ENCODE measurements at regions not wholly inside any gene's neighbourhood (a gene's known extent, or its start where the extent isn't known, plus 50 kb on each side); places are given as distances from the start of the nearest gene placed in this dataset.

DNA sequence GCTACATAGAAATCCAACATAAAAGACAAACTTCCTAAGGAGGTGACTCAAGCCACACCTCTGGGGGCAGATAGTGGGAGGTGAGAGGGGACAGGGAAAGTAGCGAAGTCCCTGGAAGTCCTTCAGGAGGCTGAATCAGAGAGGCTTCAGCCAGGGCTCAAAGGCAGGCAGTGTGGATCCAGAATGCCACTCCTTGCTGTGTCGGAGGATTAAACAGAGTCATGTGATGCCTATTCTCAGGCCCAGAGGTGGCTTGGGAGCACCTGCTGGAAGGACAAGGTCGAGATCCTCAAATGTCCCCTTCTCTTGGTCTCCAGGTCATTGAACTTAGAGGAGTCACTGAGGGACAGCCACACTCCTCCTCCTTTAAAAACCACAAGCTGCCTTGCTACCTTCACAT lies 391.1 kb downstream of the SOX9 start:
- TF ChIP-seq, protein P1, sequence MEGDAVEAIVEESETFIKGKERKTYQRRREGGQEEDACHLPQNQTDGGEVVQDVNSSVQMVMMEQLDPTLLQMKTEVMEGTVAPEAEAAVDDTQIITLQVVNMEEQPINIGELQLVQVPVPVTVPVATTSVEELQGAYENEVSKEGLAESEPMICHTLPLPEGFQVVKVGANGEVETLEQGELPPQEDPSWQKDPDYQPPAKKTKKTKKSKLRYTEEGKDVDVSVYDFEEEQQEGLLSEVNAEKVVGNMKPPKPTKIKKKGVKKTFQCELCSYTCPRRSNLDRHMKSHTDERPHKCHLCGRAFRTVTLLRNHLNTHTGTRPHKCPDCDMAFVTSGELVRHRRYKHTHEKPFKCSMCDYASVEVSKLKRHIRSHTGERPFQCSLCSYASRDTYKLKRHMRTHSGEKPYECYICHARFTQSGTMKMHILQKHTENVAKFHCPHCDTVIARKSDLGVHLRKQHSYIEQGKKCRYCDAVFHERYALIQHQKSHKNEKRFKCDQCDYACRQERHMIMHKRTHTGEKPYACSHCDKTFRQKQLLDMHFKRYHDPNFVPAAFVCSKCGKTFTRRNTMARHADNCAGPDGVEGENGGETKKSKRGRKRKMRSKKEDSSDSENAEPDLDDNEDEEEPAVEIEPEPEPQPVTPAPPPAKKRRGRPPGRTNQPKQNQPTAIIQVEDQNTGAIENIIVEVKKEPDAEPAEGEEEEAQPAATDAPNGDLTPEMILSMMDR (IDR thresholded peaks at IDR 0.05): no peak

DNA sequence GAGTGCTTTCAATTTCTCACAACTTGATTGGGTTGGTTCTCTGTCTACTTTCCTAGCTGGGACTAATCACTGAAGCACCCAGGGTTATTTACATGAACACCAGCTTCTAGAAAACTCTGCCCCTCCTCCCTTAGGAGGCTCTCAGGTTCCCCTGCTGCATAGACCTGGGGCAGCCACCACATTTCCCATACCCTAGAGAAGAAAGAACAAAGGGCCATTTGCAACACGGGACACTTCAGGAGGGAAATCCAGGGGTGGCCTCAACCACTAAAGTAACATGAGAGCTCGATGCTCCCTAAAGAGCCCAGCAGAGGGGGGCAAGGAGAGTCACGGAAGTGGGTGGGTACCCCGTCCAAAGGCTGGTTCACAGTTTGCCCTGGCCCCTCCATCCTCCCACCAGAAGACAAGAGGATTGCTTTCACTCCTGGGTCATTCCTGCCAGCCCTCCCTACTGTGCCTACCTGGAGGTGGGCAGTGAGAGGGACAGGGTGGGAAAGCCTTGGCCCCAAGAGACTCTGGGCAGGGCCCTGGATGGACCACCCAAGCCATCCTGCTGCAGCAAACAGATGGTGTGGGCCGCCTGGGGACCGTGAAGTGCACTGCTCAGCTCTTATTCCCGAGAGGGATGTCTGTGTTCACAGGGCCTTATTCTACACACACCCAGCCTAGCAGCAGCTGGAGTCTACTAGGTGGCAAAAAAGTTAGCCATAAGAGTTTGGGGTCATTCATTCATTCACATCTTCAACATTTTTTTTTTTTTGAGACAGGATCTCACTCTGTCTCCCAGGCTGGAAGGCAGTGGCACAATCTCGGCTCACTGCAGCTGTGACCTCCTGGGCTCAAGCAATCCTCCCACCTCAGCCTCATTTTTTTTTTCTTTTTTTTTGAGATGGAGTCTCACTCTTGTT lies 392.1 kb downstream of the SOX9 start:
- TF ChIP-seq, protein P1 (IDR thresholded peaks at IDR 0.05): no peak

DNA sequence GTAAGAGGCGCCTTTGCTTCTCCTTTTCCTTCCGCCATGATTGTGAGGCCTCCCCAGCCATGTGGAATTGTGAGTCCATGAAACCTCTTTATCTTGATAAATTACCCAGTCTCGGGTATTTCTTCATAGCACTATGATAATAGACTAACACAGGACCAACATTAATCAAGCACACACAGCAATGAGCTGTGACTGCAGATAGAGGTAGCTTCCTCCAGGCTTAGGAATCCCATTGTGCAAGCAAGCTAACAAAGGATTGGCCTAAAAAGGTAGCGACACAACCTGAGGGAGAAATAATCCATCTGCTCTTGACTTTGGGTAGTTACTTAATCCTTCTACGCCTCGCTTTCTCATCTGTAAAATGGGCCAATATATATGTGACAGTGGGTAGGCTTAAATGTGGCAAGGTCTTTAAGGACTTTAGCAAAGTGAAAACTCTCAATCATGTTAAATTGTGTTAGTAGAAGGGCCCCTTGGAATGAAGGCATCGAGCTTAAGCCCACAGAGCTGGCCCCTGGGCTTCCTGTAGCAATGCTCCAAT lies 393.6 kb downstream of the SOX9 start:
- TF ChIP-seq, protein P1 (IDR thresholded peaks at IDR 0.05): no peak

DNA sequence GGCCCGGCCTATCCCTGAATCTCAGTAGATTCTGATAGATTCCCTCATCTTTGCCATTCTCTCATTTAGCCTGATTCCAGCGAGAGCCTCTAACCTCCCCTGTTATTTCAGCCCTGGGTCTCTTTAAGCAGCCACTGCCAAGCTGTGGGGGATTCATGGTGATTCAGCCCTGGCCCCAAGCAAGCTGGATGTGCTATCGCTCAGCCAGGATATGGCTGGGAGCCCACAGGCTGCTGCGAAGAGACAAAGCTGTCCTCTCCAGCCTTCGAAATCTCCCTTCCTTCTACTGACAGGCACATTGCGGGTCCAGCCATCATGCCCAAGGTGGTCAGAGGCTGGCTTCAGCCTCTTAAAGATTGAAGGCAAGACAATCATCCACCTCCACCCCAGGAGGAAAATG lies 394.1 kb downstream of the SOX9 start:
- TF ChIP-seq, protein P1 (IDR thresholded peaks at IDR 0.05): no peak

DNA sequence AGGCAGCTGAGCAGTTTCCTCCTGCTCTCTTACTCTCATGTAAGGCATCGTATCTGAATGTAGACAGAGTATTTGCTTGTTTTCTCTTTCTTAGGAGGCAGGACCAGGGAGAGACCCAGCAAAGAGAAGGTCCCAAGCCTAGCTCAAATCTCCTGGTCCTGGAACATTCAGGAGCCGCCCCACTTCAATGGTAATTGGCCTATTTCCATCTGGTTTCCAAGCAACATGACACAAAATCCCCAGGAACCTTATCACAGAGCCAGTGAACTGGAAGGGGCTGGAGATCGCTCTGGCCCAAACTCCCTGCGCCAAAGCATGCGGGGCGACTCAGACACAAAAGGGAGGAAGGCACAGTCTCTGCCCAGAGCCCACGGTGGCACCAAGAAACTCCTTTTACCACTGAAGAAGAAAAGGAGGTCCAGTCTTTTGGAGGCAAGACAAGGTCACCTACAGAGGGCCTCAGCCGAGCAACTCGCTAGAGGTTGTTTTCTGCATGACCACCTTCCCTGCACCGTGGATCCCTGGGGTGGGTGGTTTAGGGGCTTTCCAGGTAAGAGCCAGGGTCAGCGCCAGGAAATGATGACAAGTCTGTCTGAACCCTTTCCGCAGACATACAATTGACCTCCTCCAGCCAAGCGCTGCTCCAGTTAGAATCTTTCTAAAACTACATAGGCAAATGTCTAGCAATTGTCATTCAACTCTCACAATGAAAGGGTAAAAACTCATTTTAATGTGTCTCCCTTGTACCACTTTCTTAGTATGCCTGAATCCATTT lies 394.7 kb downstream of the SOX9 start:
- TF ChIP-seq, protein P1 (IDR thresholded peaks at IDR 0.05): no peak

DNA sequence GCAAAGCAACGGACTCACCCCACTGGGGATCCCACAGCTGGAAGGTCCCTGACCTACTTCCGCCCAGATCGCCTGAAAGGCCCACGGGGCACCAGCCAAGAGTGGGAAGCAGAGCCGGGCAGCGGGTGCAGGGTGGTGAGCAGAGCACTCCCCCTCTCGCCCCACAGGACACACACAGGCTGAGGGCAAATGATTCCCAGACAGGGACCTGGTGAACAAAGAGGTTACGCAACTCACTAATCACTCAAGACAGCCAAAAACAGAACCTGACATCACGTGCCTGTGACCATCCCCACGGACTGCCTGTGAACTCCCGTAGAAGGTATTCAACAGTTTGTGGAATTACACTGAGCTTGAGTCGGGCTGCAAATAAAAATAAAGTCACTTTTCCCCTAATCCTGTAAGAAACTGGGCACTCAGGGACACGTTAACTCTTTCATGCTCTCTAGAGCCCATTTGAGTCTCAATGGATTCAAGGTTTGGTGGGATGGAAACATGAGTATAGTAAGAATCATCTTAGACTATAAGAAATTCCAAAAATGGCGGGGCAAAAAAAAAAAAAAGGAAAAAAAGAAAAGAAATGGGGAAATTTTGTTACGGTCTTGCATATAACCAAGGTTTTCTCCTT lies 396.1 kb downstream of the SOX9 start:
- TF ChIP-seq, protein P1 (IDR thresholded peaks at IDR 0.05): no peak
